Ectodermal cell (in vitro differentiated cells): ENCODE measurements at regions not wholly inside any gene's neighbourhood (a gene's known extent, or its start where the extent isn't known, plus 50 kb on each side); places are given as distances from the start of the nearest gene placed in this dataset.
"Not testable (repeated sequence)": the region's sequence is repeated elsewhere in the genome, so short reads cannot be mapped to it uniquely, and the experiment has no call there.

ENCODE experiments used
- H3K27ac ChIP-seq: 2 replicates; pipeline ENCODE4 v1.7.0; 2013; ENCODE audit warnings: mild to moderate bottlenecking, low read depth, low read length; ENCODE audit not compliant: insufficient read depth, poor library complexity, severe bottlenecking
- H3K27me3 ChIP-seq: 2 replicates; pipeline ENCODE4 v1.7.0; 2013; ENCODE audit warnings: mild to moderate bottlenecking, low read length; ENCODE audit not compliant: insufficient read depth, control insufficient read depth, poor library complexity, severe bottlenecking
- H3K36me3 ChIP-seq: one replicate; pipeline ENCODE4 v1.7.0; 2013; ENCODE audit warnings: low read length; ENCODE audit not compliant: control insufficient read depth, insufficient read depth
- H3K4me1 ChIP-seq: one replicate; pipeline ENCODE4 v1.7.0; 2013; ENCODE audit warnings: low read length; ENCODE audit not compliant: control insufficient read depth, insufficient read depth
- H3K4me3 ChIP-seq: 2 replicates; pipeline ENCODE4 v1.7.0; 2013; ENCODE audit warnings: low read depth, low read length, control low read depth; ENCODE audit not compliant: insufficient read depth
- H3K9me3 ChIP-seq: 2 replicates; pipeline ENCODE4 v1.7.0; 2013; ENCODE audit warnings: mild to moderate bottlenecking, low read length, moderate library complexity; ENCODE audit not compliant: control insufficient read depth
- WGBS, 2 experiments: methylation state at CpG; one replicate each; pipeline ENCODE4 v1.1.7; 2013; ENCODE audit warnings: missing lambda C conversion rate in 2 of 2; 5-methylcytosine and 5-hydroxymethylcytosine counted together

GRCh38 chr6:49300443-49300842 lies 162.6 kb downstream of the MMUT start:
- WGBS, 2 experiments: no CpG with 5 or more reads among the region's 1 CpG
- H3K36me3 ChIP-seq: no peaks in the 10 kb centered on the region
- no peaks in the 10 kb centered on the region for H3K27me3 ChIP-seq
- no peak overlapping the region for H3K27ac ChIP-seq
- no peaks in the 10 kb centered on the region for H3K4me1 ChIP-seq
- no peaks in the 10 kb centered on the region for H3K9me3 ChIP-seq
- H3K4me3 ChIP-seq: no peak overlapping the region

- H3K9me3 ChIP-seq: no peaks in the 10 kb centered on the region
- H3K4me3 ChIP-seq: no peak overlapping the region
- no peaks in the 10 kb centered on the region for H3K4me1 ChIP-seq
- H3K27me3 ChIP-seq: no peaks in the 10 kb centered on the region
- no peaks in the 10 kb centered on the region for H3K36me3 ChIP-seq
- H3K27ac ChIP-seq: no peak overlapping the region
These were observed 163.8 kb downstream of the MMUT start for GRCh38 chr6:49299279-49299678.

GRCh38 chr6:49284180-49284579 lies 178.9 kb downstream of the MMUT start:
- H3K36me3 ChIP-seq: no peaks in the 10 kb centered on the region
- H3K4me1 ChIP-seq: no peaks in the 10 kb centered on the region
- H3K27ac ChIP-seq: no peak overlapping the region
- H3K27me3 ChIP-seq: no peaks in the 10 kb centered on the region
- 100% methylated on average over 1 of the region's 1 CpG; no CpG with 5 or more reads in 1 of the 2 experiments for WGBS, 2 experiments
- H3K4me3 ChIP-seq: no peak overlapping the region
- no peaks in the 10 kb centered on the region for H3K9me3 ChIP-seq

- H3K27ac ChIP-seq, H3K4me3 ChIP-seq, H3K36me3 ChIP-seq, H3K9me3 ChIP-seq, H3K27me3 ChIP-seq, H3K4me1 ChIP-seq: not testable (repeated sequence)
- 86 to 87% methylated on average over 27 of the region's 27 CpGs for WGBS, 2 experiments
These were observed 188.0 kb downstream of the MMUT start for GRCh38 chr6:49274809-49275769.

- 100% methylated on average over 1 of the region's 2 CpGs; no CpG with 5 or more reads in 1 of the 2 experiments for WGBS, 2 experiments
- Histone ChIP-seq H3K4me3 (no peak overlapping the region), H3K36me3 (no peaks in the 10 kb centered on the region), H3K27me3 (no peaks in the 10 kb centered on the region), H3K9me3 (no peaks in the 10 kb centered on the region), H3K27ac (no peak overlapping the region), H3K4me1 (no peaks in the 10 kb centered on the region)
These were observed 193.9 kb downstream of the MMUT start for GRCh38 chr6:49269190-49269589.

GRCh38 chr6:49264909-49265308 lies 198.1 kb downstream of the MMUT start:
- Histone ChIP-seq H3K4me1 (no peaks in the 10 kb centered on the region), H3K27ac (no peak overlapping the region), H3K36me3 (no peaks in the 10 kb centered on the region), H3K9me3 (no peaks in the 10 kb centered on the region), H3K4me3 (no peak overlapping the region), H3K27me3 (no peaks in the 10 kb centered on the region)
- 93 to 97% methylated on average over 8 of the region's 8 CpGs for WGBS, 2 experiments

GRCh38 chr6:49264496-49264895 lies 198.6 kb downstream of the MMUT start:
- H3K9me3 ChIP-seq: no peaks in the 10 kb centered on the region
- no peaks in the 10 kb centered on the region for H3K27me3 ChIP-seq
- no peaks in the 10 kb centered on the region for H3K36me3 ChIP-seq
- no peaks in the 10 kb centered on the region for H3K4me1 ChIP-seq
- 81 to 84% methylated on average over 7 of the region's 7 CpGs for WGBS, 2 experiments
- H3K4me3 ChIP-seq: no peak overlapping the region
- H3K27ac ChIP-seq: no peak overlapping the region

GRCh38 chr6:49257549-49257948 lies 205.5 kb downstream of the MMUT start:
- no peak overlapping the region for H3K27ac ChIP-seq
- H3K4me3 ChIP-seq: no peak overlapping the region
- no peaks in the 10 kb centered on the region for H3K27me3 ChIP-seq
- H3K4me1 ChIP-seq: no peaks in the 10 kb centered on the region
- H3K9me3 ChIP-seq: no peaks in the 10 kb centered on the region
- WGBS, 2 experiments: 58 to 59% methylated on average over 2 to 3 of the region's 3 CpGs
- no peaks in the 10 kb centered on the region for H3K36me3 ChIP-seq

GRCh38 chr6:49255335-49255734 lies 207.7 kb downstream of the MMUT start:
- WGBS, 2 experiments: 95 to 98% methylated on average over 3 of the region's 3 CpGs

GRCh38 chr6:49252901-49253300 lies 210.2 kb downstream of the MMUT start:
- Histone ChIP-seq H3K36me3 (no peaks in the 10 kb centered on the region), H3K27me3 (no peaks in the 10 kb centered on the region)
- WGBS, 2 experiments: 90 to 100% methylated on average over 1 of the region's 1 CpG

More at GRCh38 chr6:49255335-49255734, 207.7 kb downstream of the MMUT start:
- H3K36me3 ChIP-seq: no peaks in the 10 kb centered on the region
- no peaks in the 10 kb centered on the region for H3K27me3 ChIP-seq
- H3K4me3 ChIP-seq: no peak overlapping the region
- no peaks in the 10 kb centered on the region for H3K4me1 ChIP-seq
- no peak overlapping the region for H3K27ac ChIP-seq
- H3K9me3 ChIP-seq: no peaks in the 10 kb centered on the region

More at GRCh38 chr6:49252901-49253300, 210.2 kb downstream of the MMUT start:
- Histone ChIP-seq H3K4me3 (no peak overlapping the region), H3K4me1 (no peaks in the 10 kb centered on the region), H3K27ac (no peak overlapping the region), H3K9me3 (no peaks in the 10 kb centered on the region)
